OCI-LY3 (cell line): ENCODE measurements at regions not wholly inside any gene's neighbourhood (a gene's known extent, or its start where the extent isn't known, plus 50 kb on each side); places are given as distances from the start of the nearest gene placed in this dataset.

Experiments
- CTCF ChIP-seq: fragments of 200-600, 300-600 bp; sonication (generic); IDR thresholded peaks from 2 replicates; pipeline ENCODE4 v1.5.1; 2014; ENCODE audit warnings: antibody characterized with exemption, low read length, low read depth
- EZH2phosphoT487 ChIP-seq: fragments of 200-600 bp; shearing (Covaris generic); IDR thresholded peaks from 2 replicates; pipeline ENCODE4 v1.6.1; 2018; ENCODE audit warnings: antibody characterized with exemption, mixed run types, low read depth

DNA sequence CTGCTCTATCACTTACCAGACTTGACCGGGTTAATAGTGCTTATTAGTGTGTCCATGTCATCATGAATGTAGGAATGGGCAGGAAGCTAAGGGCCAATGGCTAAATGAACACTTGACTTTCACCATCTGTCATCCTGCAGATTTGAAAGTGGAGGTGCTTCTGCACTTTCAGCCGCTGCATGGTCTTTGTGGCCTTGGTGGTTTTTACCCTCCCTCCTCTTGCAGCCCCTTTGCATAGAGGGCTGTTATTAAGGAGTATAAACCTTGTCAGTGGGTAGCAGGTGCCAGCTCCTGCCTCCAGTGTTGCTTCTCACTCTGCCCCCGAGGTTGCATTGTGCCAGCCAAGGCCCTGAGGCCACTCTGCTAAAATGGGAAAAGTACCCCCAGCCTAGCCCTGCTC is 122.2 kb upstream of the TNFAIP3 start:
- TF ChIP-seq CTCF (no peak), EZH2phosphoT487 (no peak)
